HG03354 (cell line): ENCODE measurements at regions not wholly inside any gene's neighbourhood (a gene's known extent, or its start where the extent isn't known, plus 50 kb on each side); places are given as distances from the start of the nearest gene placed in this dataset.

Experiments used
- ATAC-seq: cut with Tn5 transposase; IDR thresholded peaks from one replicate; pipeline ENCODE4 v1.9.1; 2021; ENCODE audit warnings: mild to moderate bottlenecking; ENCODE audit not compliant: unreplicated experiment, poor library complexity, severe bottlenecking

GRCh38 chr10:128863411-128863810 is 603.6 kb upstream of the MGMT start:
- ATAC-seq: no peak

- no peak for ATAC-seq
Observed at GRCh38 chr10:128863823-128864405, 603.1 kb upstream of the MGMT start.

- ATAC-seq: no peak
Observed at GRCh38 chr10:128864554-128865295, 602.3 kb upstream of the MGMT start.

GRCh38 chr10:128865436-128866195 is 601.4 kb upstream of the MGMT start:
- no peak for ATAC-seq

GRCh38 chr10:128866551-128866950 is 600.5 kb upstream of the MGMT start:
- no peak for ATAC-seq

GRCh38 chr10:128867210-128867609 is 599.8 kb upstream of the MGMT start:
- ATAC-seq: no peak

GRCh38 chr10:128867819-128868218 is 599.2 kb upstream of the MGMT start:
- ATAC-seq: no peak

- no peak for ATAC-seq
Observed at GRCh38 chr10:128868481-128868880, 598.6 kb upstream of the MGMT start.

- ATAC-seq: no peak
Observed at GRCh38 chr10:128869101-128869749, 597.8 kb upstream of the MGMT start.

GRCh38 chr10:128870830-128871597 is 596.0 kb upstream of the MGMT start:
- no peak for ATAC-seq

GRCh38 chr10:128871671-128872231 is 595.3 kb upstream of the MGMT start:
- no peak for ATAC-seq

GRCh38 chr10:128873411-128874054 is 593.5 kb upstream of the MGMT start:
- no peak for ATAC-seq

GRCh38 chr10:128874331-128874730 is 592.7 kb upstream of the MGMT start:
- no peak for ATAC-seq

GRCh38 chr10:128875030-128875744 is 591.9 kb upstream of the MGMT start:
- ATAC-seq: no peak

GRCh38 chr10:128875956-128876736 is 590.9 kb upstream of the MGMT start:
- no peak for ATAC-seq

GRCh38 chr10:128877141-128877540 is 589.9 kb upstream of the MGMT start:
- no peak for ATAC-seq

GRCh38 chr10:128877936-128878335 is 589.1 kb upstream of the MGMT start:
- ATAC-seq: no peak

GRCh38 chr10:128879030-128879429 is 588.0 kb upstream of the MGMT start:
- no peak for ATAC-seq
